Hematopoietic multipotent progenitor cell treated with erythropoietin and hydrocortisone succinate and interleukin-3 and kit ligand, for 4 days (in vitro differentiated cells): ENCODE measurements at regions not wholly inside any gene's neighbourhood (a gene's known extent, or its start where the extent isn't known, plus 50 kb on each side); places are given as distances from the start of the nearest gene placed in this dataset.
A peak's percentile ranks its signal among the peaks of the same experiment; 100 is the strongest.
"Not testable (repeated sequence)": the region's sequence is repeated elsewhere in the genome, so short reads cannot be mapped to it uniquely, and the experiment has no call there.

Source experiments
- DNase-seq: peaks from one replicate; pipeline ENCODE4 v3.0.0-alpha.2; 2015

DNA sequence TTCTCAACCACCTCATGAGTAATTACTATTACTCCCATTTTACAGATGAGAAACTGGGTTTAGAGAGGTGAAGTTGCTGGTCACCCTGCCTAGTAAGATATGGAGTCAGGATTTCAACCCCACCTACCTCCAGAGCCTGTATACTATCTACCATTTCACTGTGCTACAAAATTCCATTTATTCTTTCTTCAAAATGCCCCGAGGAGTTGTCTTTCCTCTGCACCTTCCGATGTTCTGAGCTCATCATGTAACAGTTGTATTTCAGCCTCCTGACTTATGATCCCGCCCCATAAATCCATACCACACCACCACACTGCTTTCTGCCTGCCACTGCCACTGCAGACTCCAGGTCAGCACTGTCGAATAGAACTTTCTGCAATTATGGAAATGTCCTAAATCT, 71.3 kb upstream of the SLC25A36 start:
- DNase-seq, result no peak

DNA sequence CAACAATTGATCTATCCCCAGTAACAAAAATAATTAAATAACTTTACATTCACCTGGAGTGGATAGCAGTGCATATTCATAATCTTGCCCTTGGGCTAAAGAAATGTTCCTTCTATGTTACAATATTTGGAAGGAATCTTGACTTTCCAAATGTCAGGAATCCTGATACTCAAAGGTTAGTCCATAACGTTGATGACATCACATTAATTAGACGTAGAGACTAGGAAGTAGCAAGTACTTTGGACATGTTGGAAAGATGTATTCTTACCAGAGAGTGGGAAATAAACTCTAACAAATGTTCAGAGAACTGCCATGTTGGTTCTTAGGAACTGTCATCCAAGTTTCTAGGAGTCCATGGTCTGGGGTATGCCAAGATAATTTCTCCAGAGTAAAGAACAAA, 70.6 kb upstream of the SLC25A36 start:
- DNase-seq, result no peak

- not testable (repeated sequence) for DNase-seq
Observed at GRCh38 chr3:140872165-140872564, 69.5 kb upstream of the SLC25A36 start.

DNA sequence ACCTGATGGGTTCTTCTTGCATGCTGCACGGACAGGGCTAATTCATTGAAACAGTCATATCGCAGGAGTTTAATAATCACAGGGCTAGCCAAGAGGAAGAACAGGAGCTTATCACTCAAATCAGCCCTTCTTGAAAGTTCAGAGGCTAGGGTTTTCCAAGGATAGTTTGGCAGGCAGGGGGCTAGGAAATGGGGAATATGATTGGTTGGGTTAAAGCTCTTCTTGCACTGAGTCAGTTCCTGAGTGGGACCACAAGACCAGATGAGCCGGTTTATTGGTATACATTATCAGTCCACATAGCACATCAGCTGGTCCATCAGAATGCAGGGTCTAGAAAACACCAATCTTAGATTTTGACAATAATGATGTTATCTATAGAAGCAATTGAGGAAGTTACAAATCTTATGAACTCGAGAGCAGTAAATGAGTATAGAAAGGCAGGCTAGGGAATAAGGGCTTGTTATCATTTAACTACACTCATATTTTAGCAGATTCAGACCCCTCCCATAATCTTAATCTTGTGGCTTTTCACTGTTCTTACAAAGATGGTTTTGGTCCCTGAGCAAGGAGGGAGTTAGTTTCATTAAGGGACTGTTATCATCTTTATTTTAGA, 58.1 kb upstream of the SLC25A36 start:
- peak; percentile 53 for DNase-seq

GRCh38 chr3:140885697-140886096, 55.9 kb upstream of the SLC25A36 start:
- DNase-seq, result not testable (repeated sequence)
